Neural cell (in vitro differentiated cells): ENCODE measurements at regions not wholly inside any gene's neighbourhood (a gene's known extent, or its start where the extent isn't known, plus 50 kb on each side); places are given as distances from the start of the nearest gene placed in this dataset.

ENCODE experiments used
- H2AFZ ChIP-seq: fragments of 200-600, 300-800 bp; sonication (generic), shearing (Covaris generic); 2 replicates; pipeline ENCODE4 v1.6.0; 2014; ENCODE audit warnings: low read depth, mild to moderate bottlenecking, antibody characterized with exemption, low read length, moderate library complexity
- H3F3A ChIP-seq: fragments of 200-600 bp; shearing (Covaris generic); 2 replicates; pipeline ENCODE4 v1.6.1; 2016; ENCODE audit warnings: mild to moderate bottlenecking, moderate library complexity, mixed read lengths, antibody characterized with exemption, low read length; ENCODE audit not compliant: insufficient read depth, poor library complexity, severe bottlenecking
- H3K27ac ChIP-seq: fragments of 200-600, 300-800 bp; sonication (generic), shearing (Covaris generic); 2 replicates; pipeline ENCODE4 v1.5.1; 2014; ENCODE audit warnings: mild to moderate bottlenecking, low read length, moderate library complexity
- H3K27me3 ChIP-seq: fragments of 300-800, 200-600 bp; sonication (generic), shearing (Covaris generic); 2 replicates; pipeline ENCODE4 v1.6.0; 2014; ENCODE audit warnings: mild to moderate bottlenecking, low read depth, low read length, moderate library complexity; ENCODE audit not compliant: insufficient read depth
- H3K36me3 ChIP-seq: fragments of 300-800, 200-600 bp; sonication (generic), shearing (Covaris generic); 2 replicates; pipeline ENCODE4 v1.5.1; 2014; ENCODE audit warnings: mild to moderate bottlenecking, antibody characterized with exemption, low read length, moderate library complexity; ENCODE audit not compliant: insufficient read depth
- H3K4me2 ChIP-seq: fragments of 300-800, 200-600 bp; sonication (generic), shearing (Covaris generic); 2 replicates; pipeline ENCODE4 v1.6.0; 2014; ENCODE audit warnings: mild to moderate bottlenecking, low read length
- H3K4me3 ChIP-seq: fragments of 300-800, 200-600 bp; sonication (generic), shearing (Covaris generic); 2 replicates; pipeline ENCODE4 v1.5.1; 2014; ENCODE audit warnings: mild to moderate bottlenecking, low read length, moderate library complexity
- H3K79me2 ChIP-seq: fragments of 200-600 bp; shearing (Covaris generic); replicated peaks from 2 replicates; pipeline ENCODE4 v1.6.0; 2014; ENCODE audit warnings: mild to moderate bottlenecking, low read length, moderate library complexity; ENCODE audit not compliant: insufficient read depth
- H3K9ac ChIP-seq: fragments of 300-800, 200-600 bp; sonication (generic), shearing (Covaris generic); 2 replicates; pipeline ENCODE4 v1.6.1; 2016; ENCODE audit warnings: mild to moderate bottlenecking, low read length, mixed read lengths
- H3K9me2 ChIP-seq: fragments of 200-600 bp; shearing (Covaris generic); 2 replicates; pipeline ENCODE4 v1.6.1; 2016; ENCODE audit warnings: mild to moderate bottlenecking, low read length, mixed read lengths; ENCODE audit not compliant: insufficient read depth
- H3K9me3 ChIP-seq: fragments of 200-600, 300-800 bp; sonication (generic), shearing (Covaris generic); 2 replicates; pipeline ENCODE4 v1.6.1; 2016; ENCODE audit warnings: mild to moderate bottlenecking, mixed run types, low read length, moderate library complexity, mixed read lengths
- H4K20me1 ChIP-seq: fragments of 200-600 bp; shearing (Covaris generic); 2 replicates; pipeline ENCODE4 v1.6.1; 2016; ENCODE audit warnings: mild to moderate bottlenecking, mixed run types; ENCODE audit not compliant: insufficient read depth
- CTCF ChIP-seq: fragments of 450-650 bp; IDR thresholded peaks from 2 replicates; pipeline ENCODE4 v1.5.1; 2014; ENCODE audit warnings: antibody characterized with exemption, mild to moderate bottlenecking, moderate library complexity; ENCODE audit not compliant: poor library complexity, severe bottlenecking
- EP300 ChIP-seq: fragments of 450-650 bp; conservative IDR thresholded peaks from 2 replicates; pipeline ENCODE4 v1.6.1; 2014; ENCODE audit warnings: antibody characterized with exemption, mild to moderate bottlenecking, moderate library complexity; ENCODE audit not compliant: poor library complexity, severe bottlenecking
- EZH2 ChIP-seq: fragments of 200-600, 300-800 bp; shearing (Covaris generic), sonication (generic); IDR thresholded peaks from 2 replicates; pipeline ENCODE4 v1.6.1; 2014; ENCODE audit warnings: antibody characterized with exemption, low read length, borderline replicate concordance, mild to moderate bottlenecking; ENCODE audit not compliant: insufficient read depth, poor library complexity, severe bottlenecking
- MXI1 ChIP-seq: fragments of 450-650 bp; conservative IDR thresholded peaks from 2 replicates; pipeline ENCODE4 v1.6.1; 2014; ENCODE audit warnings: antibody characterized with exemption, mild to moderate bottlenecking; ENCODE audit not compliant: poor library complexity, severe bottlenecking
- POLR2AphosphoS5 ChIP-seq: IDR thresholded peaks from 2 replicates; pipeline ENCODE4 v1.6.1; 2012
- RAD21 ChIP-seq: fragments of 450-650 bp; conservative IDR thresholded peaks from 2 replicates; pipeline ENCODE4 v1.6.1; 2014; ENCODE audit warnings: antibody characterized with exemption, mild to moderate bottlenecking, moderate library complexity
- SMC3 ChIP-seq: fragments of 450-650 bp; conservative IDR thresholded peaks from 2 replicates; pipeline ENCODE4 v1.6.1; 2014; ENCODE audit warnings: antibody characterized with exemption, mild to moderate bottlenecking, moderate library complexity; ENCODE audit not compliant: poor library complexity
- TAF1 ChIP-seq: IDR thresholded peaks from 2 replicates; pipeline ENCODE4 v1.6.1; 2012; ENCODE audit warnings: low read depth
- TF ChIP-seq, protein P1 (sequence below): IDR thresholded peaks from 2 replicates; pipeline ENCODE4 v1.6.1; 2012; ENCODE audit warnings: borderline replicate concordance

- Histone ChIP-seq H3K27ac (no peak overlapping the region), H3K36me3 (no peaks in the 10 kb centered on the region), H3K9me3 (no peaks in the 10 kb centered on the region), H4K20me1 (no peaks in the 10 kb centered on the region), H3K27me3 (no peaks in the 10 kb centered on the region), H3K9ac (no peak overlapping the region), H3K79me2 (no peaks in the 10 kb centered on the region), H3K4me3 (no peak overlapping the region), H3F3A (no peaks in the 10 kb centered on the region), H2AFZ (no peak overlapping the region), H3K4me2 (no peak overlapping the region), H3K9me2 (no peaks in the 10 kb centered on the region)
- no peak for TF ChIP-seq EZH2
- no peak for TF ChIP-seq MXI1
- no peak for TF ChIP-seq CTCF
- no peak for TF ChIP-seq POLR2AphosphoS5
- TF ChIP-seq EP300, result no peak
- no peak for TF ChIP-seq TAF1
- no peak for TF ChIP-seq RAD21
- TF ChIP-seq, protein P1, sequence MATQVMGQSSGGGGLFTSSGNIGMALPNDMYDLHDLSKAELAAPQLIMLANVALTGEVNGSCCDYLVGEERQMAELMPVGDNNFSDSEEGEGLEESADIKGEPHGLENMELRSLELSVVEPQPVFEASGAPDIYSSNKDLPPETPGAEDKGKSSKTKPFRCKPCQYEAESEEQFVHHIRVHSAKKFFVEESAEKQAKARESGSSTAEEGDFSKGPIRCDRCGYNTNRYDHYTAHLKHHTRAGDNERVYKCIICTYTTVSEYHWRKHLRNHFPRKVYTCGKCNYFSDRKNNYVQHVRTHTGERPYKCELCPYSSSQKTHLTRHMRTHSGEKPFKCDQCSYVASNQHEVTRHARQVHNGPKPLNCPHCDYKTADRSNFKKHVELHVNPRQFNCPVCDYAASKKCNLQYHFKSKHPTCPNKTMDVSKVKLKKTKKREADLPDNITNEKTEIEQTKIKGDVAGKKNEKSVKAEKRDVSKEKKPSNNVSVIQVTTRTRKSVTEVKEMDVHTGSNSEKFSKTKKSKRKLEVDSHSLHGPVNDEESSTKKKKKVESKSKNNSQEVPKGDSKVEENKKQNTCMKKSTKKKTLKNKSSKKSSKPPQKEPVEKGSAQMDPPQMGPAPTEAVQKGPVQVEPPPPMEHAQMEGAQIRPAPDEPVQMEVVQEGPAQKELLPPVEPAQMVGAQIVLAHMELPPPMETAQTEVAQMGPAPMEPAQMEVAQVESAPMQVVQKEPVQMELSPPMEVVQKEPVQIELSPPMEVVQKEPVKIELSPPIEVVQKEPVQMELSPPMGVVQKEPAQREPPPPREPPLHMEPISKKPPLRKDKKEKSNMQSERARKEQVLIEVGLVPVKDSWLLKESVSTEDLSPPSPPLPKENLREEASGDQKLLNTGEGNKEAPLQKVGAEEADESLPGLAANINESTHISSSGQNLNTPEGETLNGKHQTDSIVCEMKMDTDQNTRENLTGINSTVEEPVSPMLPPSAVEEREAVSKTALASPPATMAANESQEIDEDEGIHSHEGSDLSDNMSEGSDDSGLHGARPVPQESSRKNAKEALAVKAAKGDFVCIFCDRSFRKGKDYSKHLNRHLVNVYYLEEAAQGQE, result no peak
- no peak for TF ChIP-seq SMC3
Measured at GRCh38 chrX:20421697-20422096, 155.0 kb upstream of the RPS6KA3 start.

DNA sequence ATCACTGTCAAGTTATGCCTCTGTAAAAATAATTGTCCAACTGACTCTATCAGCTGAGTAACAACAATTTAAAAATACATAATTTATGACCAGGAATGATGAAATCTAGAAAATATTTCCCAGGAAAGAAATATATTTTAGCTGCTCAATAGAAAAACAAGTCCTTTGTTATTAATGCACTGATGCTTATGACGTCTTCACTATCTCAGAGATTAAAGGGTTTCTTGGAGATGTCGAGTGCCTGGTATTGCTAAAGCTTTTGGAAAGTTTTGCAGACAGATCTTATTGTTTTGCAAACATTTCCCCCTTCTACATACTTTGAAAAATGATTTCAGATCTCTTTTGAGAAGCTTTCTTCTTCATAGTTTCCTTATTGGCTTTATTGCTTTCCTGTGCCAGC lies 154.6 kb upstream of the RPS6KA3 start:
- Histone ChIP-seq H3K4me3 (no peak overlapping the region), H3F3A (no peaks in the 10 kb centered on the region), H3K36me3 (no peaks in the 10 kb centered on the region), H3K4me2 (no peak overlapping the region), H3K27ac (no peak overlapping the region), H3K79me2 (no peaks in the 10 kb centered on the region), H3K9ac (no peak overlapping the region), H3K27me3 (no peaks in the 10 kb centered on the region), H4K20me1 (no peaks in the 10 kb centered on the region), H2AFZ (no peak overlapping the region), H3K9me2 (no peaks in the 10 kb centered on the region), H3K9me3 (no peaks in the 10 kb centered on the region)
- no peak for TF ChIP-seq SMC3
- TF ChIP-seq RAD21, result no peak
- TF ChIP-seq TAF1, result no peak

- H3K9me2 ChIP-seq, result no peaks in the 10 kb centered on the region
- H3K36me3 ChIP-seq, result no peaks in the 10 kb centered on the region
- no peaks in the 10 kb centered on the region for H3K27me3 ChIP-seq
- H3K4me3 ChIP-seq, result no peak overlapping the region
- H3K27ac ChIP-seq, result no peak overlapping the region
- H2AFZ ChIP-seq, result no peak overlapping the region
- no peaks in the 10 kb centered on the region for H4K20me1 ChIP-seq
- H3K9ac ChIP-seq, result no peak overlapping the region
- no peaks in the 10 kb centered on the region for H3F3A ChIP-seq
- no peak overlapping the region for H3K4me2 ChIP-seq
- H3K9me3 ChIP-seq, result no peaks in the 10 kb centered on the region
- TF ChIP-seq EZH2, result no peak
- no peak for TF ChIP-seq EP300
- TF ChIP-seq CTCF, result no peak
- TF ChIP-seq RAD21, result no peak
- no peak for TF ChIP-seq SMC3
- TF ChIP-seq, protein P1, result no peak
- no peak for TF ChIP-seq MXI1
- no peak for TF ChIP-seq POLR2AphosphoS5
- no peak for TF ChIP-seq TAF1
- H3K79me2 ChIP-seq, result no peaks in the 10 kb centered on the region
Measured at GRCh38 chrX:20420058-20420457, 153.3 kb upstream of the RPS6KA3 start.
